ENCODE measurements at regions not wholly inside any gene's neighbourhood (a gene's known extent, or its start where the extent isn't known, plus 50 kb on each side); places are given as distances from the start of the nearest gene placed in this dataset.

DNA sequence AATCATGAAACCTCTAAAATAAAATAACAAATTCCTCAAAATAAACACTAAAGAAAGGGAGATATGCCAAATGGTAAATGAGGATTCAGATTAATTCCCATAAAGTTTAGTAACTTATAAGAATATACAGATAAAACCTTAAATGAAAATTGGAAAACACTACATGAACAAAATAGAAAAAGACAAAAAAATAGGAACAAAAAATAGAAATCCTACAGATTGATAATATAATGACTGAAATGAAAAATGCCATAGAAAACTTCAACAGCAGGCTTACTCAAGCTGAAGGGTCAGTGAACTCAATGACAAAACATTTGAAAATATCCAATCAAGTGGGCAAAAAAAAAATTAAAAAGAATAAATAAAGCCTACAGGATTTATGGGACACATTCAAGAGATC, 1784.8 kb downstream of the PCDH9 start:
- TF ChIP-seq, protein P1, sequence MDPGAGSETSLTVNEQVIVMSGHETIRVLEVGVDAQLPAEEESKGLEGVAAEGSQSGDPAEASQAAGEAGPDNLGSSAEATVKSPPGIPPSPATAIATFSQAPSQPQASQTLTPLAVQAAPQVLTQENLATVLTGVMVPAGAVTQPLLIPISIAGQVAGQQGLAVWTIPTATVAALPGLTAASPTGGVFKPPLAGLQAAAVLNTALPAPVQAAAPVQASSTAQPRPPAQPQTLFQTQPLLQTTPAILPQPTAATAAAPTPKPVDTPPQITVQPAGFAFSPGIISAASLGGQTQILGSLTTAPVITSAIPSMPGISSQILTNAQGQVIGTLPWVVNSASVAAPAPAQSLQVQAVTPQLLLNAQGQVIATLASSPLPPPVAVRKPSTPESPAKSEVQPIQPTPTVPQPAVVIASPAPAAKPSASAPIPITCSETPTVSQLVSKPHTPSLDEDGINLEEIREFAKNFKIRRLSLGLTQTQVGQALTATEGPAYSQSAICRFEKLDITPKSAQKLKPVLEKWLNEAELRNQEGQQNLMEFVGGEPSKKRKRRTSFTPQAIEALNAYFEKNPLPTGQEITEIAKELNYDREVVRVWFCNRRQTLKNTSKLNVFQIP (CRISPR knock-in tag; IDR thresholded peaks at IDR 0.05; ENCODE audit: borderline replicate concordance, low read depth), result no peak
- TF ChIP-seq SNAI2 (CRISPR knock-in tag; IDR thresholded peaks at IDR 0.05), result no peak
- TF ChIP-seq, protein P2, sequence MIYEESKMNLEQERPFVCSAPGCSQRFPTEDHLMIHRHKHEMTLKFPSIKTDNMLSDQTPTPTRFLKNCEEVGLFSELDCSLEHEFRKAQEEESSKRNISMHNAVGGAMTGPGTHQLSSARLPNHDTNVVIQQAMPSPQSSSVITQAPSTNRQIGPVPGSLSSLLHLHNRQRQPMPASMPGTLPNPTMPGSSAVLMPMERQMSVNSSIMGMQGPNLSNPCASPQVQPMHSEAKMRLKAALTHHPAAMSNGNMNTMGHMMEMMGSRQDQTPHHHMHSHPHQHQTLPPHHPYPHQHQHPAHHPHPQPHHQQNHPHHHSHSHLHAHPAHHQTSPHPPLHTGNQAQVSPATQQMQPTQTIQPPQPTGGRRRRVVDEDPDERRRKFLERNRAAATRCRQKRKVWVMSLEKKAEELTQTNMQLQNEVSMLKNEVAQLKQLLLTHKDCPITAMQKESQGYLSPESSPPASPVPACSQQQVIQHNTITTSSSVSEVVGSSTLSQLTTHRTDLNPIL (CRISPR knock-in tag; IDR thresholded peaks at IDR 0.05; ENCODE audit: low read depth), result no peak
- TF ChIP-seq PATZ1 (CRISPR knock-in tag; IDR thresholded peaks at IDR 0.05; ENCODE audit: borderline replicate concordance), result no peak
- TF ChIP-seq CSDC2 (CRISPR knock-in tag; IDR thresholded peaks at IDR 0.05), result no peak
- no peak for TF ChIP-seq OSR1 (CRISPR knock-in tag; IDR thresholded peaks at IDR 0.05)
- no peak for TF ChIP-seq CSRNP3 (CRISPR knock-in tag; IDR thresholded peaks at IDR 0.05)
- no peak for TF ChIP-seq ZNF70 (CRISPR knock-in tag; IDR thresholded peaks at IDR 0.05)
- TF ChIP-seq ZFP30 (CRISPR knock-in tag; IDR thresholded peaks at IDR 0.05), result no peak
- TF ChIP-seq ESRRG (CRISPR knock-in tag; IDR thresholded peaks at IDR 0.05), result no peak
- TF ChIP-seq PPARA (CRISPR knock-in tag; IDR thresholded peaks at IDR 0.05; ENCODE audit: borderline replicate concordance), result no peak
- TF ChIP-seq ZNF565 (CRISPR knock-in tag; conservative IDR thresholded peaks at IDR 0.05; ENCODE audit: low read depth), result no peak
- no peak for TF ChIP-seq ZC3H10 (CRISPR knock-in tag; IDR thresholded peaks at IDR 0.05)
- no peak for TF ChIP-seq BACH2 (CRISPR knock-in tag; IDR thresholded peaks at IDR 0.05; ENCODE audit: borderline replicate concordance)
- TF ChIP-seq GLIS3 (CRISPR knock-in tag; IDR thresholded peaks at IDR 0.05), result no peak
- no peak for TF ChIP-seq ZNF8 (CRISPR knock-in tag; IDR thresholded peaks at IDR 0.05)
- no peak for TF ChIP-seq TOX (CRISPR knock-in tag; IDR thresholded peaks at IDR 0.05; ENCODE audit: borderline replicate concordance)
- TF ChIP-seq, protein P3, sequence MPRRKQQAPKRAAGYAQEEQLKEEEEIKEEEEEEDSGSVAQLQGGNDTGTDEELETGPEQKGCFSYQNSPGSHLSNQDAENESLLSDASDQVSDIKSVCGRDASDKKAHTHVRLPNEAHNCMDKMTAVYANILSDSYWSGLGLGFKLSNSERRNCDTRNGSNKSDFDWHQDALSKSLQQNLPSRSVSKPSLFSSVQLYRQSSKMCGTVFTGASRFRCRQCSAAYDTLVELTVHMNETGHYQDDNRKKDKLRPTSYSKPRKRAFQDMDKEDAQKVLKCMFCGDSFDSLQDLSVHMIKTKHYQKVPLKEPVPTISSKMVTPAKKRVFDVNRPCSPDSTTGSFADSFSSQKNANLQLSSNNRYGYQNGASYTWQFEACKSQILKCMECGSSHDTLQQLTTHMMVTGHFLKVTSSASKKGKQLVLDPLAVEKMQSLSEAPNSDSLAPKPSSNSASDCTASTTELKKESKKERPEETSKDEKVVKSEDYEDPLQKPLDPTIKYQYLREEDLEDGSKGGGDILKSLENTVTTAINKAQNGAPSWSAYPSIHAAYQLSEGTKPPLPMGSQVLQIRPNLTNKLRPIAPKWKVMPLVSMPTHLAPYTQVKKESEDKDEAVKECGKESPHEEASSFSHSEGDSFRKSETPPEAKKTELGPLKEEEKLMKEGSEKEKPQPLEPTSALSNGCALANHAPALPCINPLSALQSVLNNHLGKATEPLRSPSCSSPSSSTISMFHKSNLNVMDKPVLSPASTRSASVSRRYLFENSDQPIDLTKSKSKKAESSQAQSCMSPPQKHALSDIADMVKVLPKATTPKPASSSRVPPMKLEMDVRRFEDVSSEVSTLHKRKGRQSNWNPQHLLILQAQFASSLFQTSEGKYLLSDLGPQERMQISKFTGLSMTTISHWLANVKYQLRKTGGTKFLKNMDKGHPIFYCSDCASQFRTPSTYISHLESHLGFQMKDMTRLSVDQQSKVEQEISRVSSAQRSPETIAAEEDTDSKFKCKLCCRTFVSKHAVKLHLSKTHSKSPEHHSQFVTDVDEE (CRISPR knock-in tag; IDR thresholded peaks at IDR 0.05), result no peak
- TF ChIP-seq TCF4 (CRISPR knock-in tag; IDR thresholded peaks at IDR 0.05; ENCODE audit: borderline replicate concordance), result no peak
- no peak for ATAC-seq

DNA sequence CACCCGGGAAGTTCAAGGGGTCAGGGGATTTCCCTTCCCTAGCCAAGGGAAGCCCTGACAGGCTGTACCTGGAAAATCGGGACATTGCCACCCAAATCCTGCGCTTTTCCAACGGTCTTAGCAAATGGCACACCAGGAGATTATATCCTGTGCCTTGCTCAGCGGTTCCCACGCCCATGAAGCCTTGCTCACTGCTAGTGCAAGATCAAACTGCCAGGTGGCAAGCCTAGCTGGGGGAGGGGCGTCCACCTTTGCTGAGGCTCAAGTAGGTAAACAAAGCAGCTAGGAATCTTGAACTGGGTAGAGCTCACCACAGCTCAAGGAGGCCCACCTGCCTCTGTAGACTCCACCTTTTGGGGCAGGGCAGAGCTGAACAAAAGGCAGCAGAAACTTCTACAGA, 1794.5 kb downstream of the PCDH9 start:
- TF ChIP-seq OSR1 (CRISPR knock-in tag; IDR thresholded peaks at IDR 0.05) (no peak), ZNF70 (CRISPR knock-in tag; IDR thresholded peaks at IDR 0.05) (no peak), ESRRG (CRISPR knock-in tag; IDR thresholded peaks at IDR 0.05) (no peak), RARB (CRISPR knock-in tag; IDR thresholded peaks at IDR 0.05) (no peak), ISL1 (CRISPR knock-in tag; IDR thresholded peaks at IDR 0.05) (no peak), ARNTL (CRISPR knock-in tag; IDR thresholded peaks at IDR 0.05; ENCODE audit: borderline replicate concordance, low read depth) (no peak)
- ATAC-seq, result no peak

- ATAC-seq, result no peak
Observed at GRCh38 chr13:65417953-65418352, 1812.2 kb downstream of the PCDH9 start.

More at GRCh38 chr13:65417953-65418352, 1812.2 kb downstream of the PCDH9 start:
- TF ChIP-seq ZNF70 (CRISPR knock-in tag; IDR thresholded peaks at IDR 0.05) (no peak), ZNF565 (CRISPR knock-in tag; conservative IDR thresholded peaks at IDR 0.05; ENCODE audit: low read depth) (no peak), PPARA (CRISPR knock-in tag; IDR thresholded peaks at IDR 0.05; ENCODE audit: borderline replicate concordance) (no peak), CSDC2 (CRISPR knock-in tag; IDR thresholded peaks at IDR 0.05) (no peak)
- TF ChIP-seq, protein P3 (CRISPR knock-in tag; IDR thresholded peaks at IDR 0.05), result no peak
